ENCODE measurements at regions not wholly inside any gene's neighbourhood (a gene's known extent, or its start where the extent isn't known, plus 50 kb on each side); places are given as distances from the start of the nearest gene placed in this dataset.

- TF ChIP-seq, protein P1, sequence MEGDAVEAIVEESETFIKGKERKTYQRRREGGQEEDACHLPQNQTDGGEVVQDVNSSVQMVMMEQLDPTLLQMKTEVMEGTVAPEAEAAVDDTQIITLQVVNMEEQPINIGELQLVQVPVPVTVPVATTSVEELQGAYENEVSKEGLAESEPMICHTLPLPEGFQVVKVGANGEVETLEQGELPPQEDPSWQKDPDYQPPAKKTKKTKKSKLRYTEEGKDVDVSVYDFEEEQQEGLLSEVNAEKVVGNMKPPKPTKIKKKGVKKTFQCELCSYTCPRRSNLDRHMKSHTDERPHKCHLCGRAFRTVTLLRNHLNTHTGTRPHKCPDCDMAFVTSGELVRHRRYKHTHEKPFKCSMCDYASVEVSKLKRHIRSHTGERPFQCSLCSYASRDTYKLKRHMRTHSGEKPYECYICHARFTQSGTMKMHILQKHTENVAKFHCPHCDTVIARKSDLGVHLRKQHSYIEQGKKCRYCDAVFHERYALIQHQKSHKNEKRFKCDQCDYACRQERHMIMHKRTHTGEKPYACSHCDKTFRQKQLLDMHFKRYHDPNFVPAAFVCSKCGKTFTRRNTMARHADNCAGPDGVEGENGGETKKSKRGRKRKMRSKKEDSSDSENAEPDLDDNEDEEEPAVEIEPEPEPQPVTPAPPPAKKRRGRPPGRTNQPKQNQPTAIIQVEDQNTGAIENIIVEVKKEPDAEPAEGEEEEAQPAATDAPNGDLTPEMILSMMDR (conservative IDR thresholded peaks at IDR 0.05) = no peak
- no peak for TF ChIP-seq ZFX (IDR thresholded peaks at IDR 0.05)
- H3K27ac ChIP-seq = no peak overlapping the region
These were observed 241.4 kb downstream of the ETNK1 start for GRCh38 chr12:22866406-22866805.

DNA sequence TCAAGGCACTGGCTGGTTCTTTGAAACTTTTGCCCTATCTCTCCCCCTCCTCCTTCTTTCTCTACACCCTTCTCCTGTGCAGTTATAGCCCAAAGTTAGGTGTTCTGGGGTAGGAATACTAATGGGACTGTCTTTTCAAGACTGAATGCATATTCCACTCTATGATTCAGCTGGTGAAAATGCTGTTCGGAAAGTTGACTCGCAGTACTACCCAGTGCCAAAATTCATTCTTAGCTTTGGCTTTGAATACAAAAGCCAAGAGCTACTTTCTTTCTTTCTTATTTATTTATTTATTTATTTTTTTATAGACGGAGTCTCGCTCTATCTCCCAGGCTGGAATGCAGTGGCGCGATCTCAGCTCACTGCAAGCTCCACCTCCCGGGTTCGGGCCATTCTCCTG is 249.2 kb downstream of the ETNK1 start:
- H3K27ac ChIP-seq = no peak overlapping the region
- TF ChIP-seq ZFX (IDR thresholded peaks at IDR 0.05) = no peak
- TF ChIP-seq, protein P1 (conservative IDR thresholded peaks at IDR 0.05) = no peak

DNA sequence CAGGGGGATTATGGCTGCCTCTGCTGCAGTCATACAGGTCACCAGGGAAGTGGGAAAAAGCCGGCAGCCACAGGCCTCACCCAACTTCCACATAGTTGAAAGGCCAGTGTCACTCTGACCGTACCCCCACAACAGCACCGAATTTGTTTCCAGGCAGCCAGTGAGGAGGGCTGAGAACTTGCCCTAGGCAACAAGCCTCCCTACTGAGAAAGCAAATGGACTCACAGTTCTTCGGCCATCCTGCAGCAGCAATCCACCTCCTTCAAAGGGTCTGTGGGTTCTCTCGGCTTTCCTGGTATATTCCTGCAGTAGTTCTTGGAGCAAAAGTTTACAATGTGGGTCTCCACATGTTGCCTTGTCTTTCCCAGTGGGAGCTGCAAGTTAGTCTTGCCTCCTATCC is 251.3 kb downstream of the ETNK1 start:
- no peak overlapping the region for H3K27ac ChIP-seq
- no peak for TF ChIP-seq ZFX (IDR thresholded peaks at IDR 0.05)
- TF ChIP-seq, protein P1 (conservative IDR thresholded peaks at IDR 0.05) = no peak

- no peak overlapping the region for H3K27ac ChIP-seq
- no peak for TF ChIP-seq ZFX (IDR thresholded peaks at IDR 0.05)
- TF ChIP-seq, protein P1 (conservative IDR thresholded peaks at IDR 0.05) = no peak
These were observed 254.2 kb downstream of the ETNK1 start for GRCh38 chr12:22879203-22879602.

- no peak overlapping the region for H3K27ac ChIP-seq
- TF ChIP-seq, protein P1 (conservative IDR thresholded peaks at IDR 0.05) = no peak
- TF ChIP-seq ZFX (IDR thresholded peaks at IDR 0.05) = no peak
These were observed 255.4 kb downstream of the ETNK1 start for GRCh38 chr12:22880331-22880730.

DNA sequence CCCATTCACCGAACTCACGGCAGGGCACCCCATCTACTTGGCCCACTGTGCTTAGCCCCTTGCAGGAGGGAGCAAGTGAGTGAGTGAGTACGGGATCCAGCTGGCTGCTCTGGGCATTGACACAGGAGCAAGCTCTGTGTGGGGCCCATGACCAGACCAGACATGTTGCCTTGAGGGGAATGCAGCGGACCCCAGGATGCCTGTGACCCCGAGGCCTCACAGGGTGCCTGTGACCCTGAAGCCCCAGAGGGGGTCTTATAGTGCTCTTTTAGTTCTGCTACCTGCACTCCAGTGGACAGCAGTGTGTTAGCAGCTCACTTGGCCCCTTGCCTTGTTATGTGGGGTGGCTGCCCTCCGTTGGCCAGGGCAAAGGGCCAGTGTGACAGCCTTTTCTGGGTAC is 255.8 kb downstream of the ETNK1 start:
- no peak for TF ChIP-seq ZFX (IDR thresholded peaks at IDR 0.05)
- TF ChIP-seq, protein P1 (conservative IDR thresholded peaks at IDR 0.05) = no peak
- H3K27ac ChIP-seq = no peak overlapping the region

DNA sequence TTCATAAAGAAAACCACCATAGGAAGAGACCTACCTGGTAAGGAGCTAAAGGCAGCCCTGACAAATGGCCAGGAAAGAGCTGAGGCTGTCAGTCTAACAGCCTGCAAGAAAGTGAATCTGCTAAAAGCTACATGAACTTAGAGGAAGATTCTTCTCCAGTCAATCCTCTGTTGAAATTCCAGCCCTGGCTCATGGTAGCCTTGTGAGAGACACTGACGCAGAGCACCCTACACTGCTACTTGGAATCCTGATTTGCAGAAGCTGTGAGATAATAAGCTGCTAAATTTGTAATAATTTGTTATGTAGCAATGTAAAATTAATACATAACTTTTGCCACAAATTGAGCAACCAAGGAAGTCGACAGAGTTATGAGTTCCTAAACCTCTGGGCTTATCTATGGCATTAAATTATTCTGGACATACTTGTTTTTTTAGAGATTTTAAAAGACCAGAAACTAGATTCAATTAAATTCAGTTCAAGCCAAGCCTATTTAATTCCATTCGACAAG is 257.0 kb downstream of the ETNK1 start:
- H3K27ac ChIP-seq = no peak overlapping the region
- TF ChIP-seq, protein P1 (conservative IDR thresholded peaks at IDR 0.05) = no peak
- TF ChIP-seq ZFX (IDR thresholded peaks at IDR 0.05) = no peak

Data from C4-2B (cell line).